ENCODE measurements at regions not wholly inside any gene's neighbourhood (a gene's known extent, or its start where the extent isn't known, plus 50 kb on each side); places are given as distances from the start of the nearest gene placed in this dataset.

- H3K4me3 ChIP-seq (ENCODE audit: low read depth, low read length), result no peak overlapping the region
- H3K36me3 ChIP-seq (ENCODE audit: control insufficient read depth in 2 of 2, insufficient read depth in 1 of 2, low read length in 2 of 2), result no peaks in the 10 kb centered on the region
- H3K4me1 ChIP-seq (ENCODE audit: control insufficient read depth, insufficient read depth, low read length), result peaks cover 20% of the 10 kb centered on the region
- H3K9me3 ChIP-seq (ENCODE audit: control insufficient read depth, insufficient read depth, low read depth, low read length), result no peaks in the 10 kb centered on the region
- ChIA-PET CTCF (interaction anchor here (0.6 to 0.8 kb wide), 2 partner anchors 408 to 435 kb away, joined by 3 to 4 read pairs; no protein-coding TSS in a partner anchor), POLR2A (interaction anchor here (0.6 kb wide), 1 partner anchor 172 kb away, joined by 4 read pairs; no protein-coding TSS in a partner anchor)
- peak overlapping the region; percentile 74 for H3K27ac ChIP-seq (ENCODE audit: extremely low read depth, low read depth, low read length)
- peak; percentile 92 for TF ChIP-seq PRDM4 (tag by site-specific recombination; IDR thresholded peaks at IDR 0.05)
- no peak for TF ChIP-seq ZNF341 (tag by site-specific recombination; IDR thresholded peaks at IDR 0.05; ENCODE audit: low read depth)
- TF ChIP-seq INSM2 (tag by site-specific recombination; IDR thresholded peaks at IDR 0.05), result peak; percentile 82
- TF ChIP-seq ZNF624 (tag by site-specific recombination; IDR thresholded peaks at IDR 0.05), result no peak
- 0 out of 2 replicates have a peak, but pooled peaks have one; percentile 14 for TF ChIP-seq KLF7 (tag by site-specific recombination; IDR thresholded peaks at IDR 0.05; ENCODE audit: borderline replicate concordance)
- TF ChIP-seq OVOL3 (tag by site-specific recombination; IDR thresholded peaks at IDR 0.05), result peak; percentile 91; the same call in 1 of the 2 replicates
- no peak for TF ChIP-seq ZNF221 (tag by site-specific recombination; IDR thresholded peaks at IDR 0.05; ENCODE audit: borderline replicate concordance)
- no peak for TF ChIP-seq MZF1 (tag by site-specific recombination; IDR thresholded peaks at IDR 0.05; ENCODE audit: borderline replicate concordance)
- no peak for TF ChIP-seq SETDB1 (IDR thresholded peaks at IDR 0.05; ENCODE audit: insufficient read length, low read length)
- TF ChIP-seq ZNF707 (tag by site-specific recombination; IDR thresholded peaks at IDR 0.05), result no peak
- TF ChIP-seq YY1 (tag by site-specific recombination; IDR thresholded peaks at IDR 0.05), result no peak
- peak; percentile 96 for TF ChIP-seq SCRT2 (tag by site-specific recombination; IDR thresholded peaks at IDR 0.05)
- TF ChIP-seq SCRT1 (tag by site-specific recombination; IDR thresholded peaks at IDR 0.05; ENCODE audit: borderline replicate concordance), result peak; percentile 95
- peak; percentile 78; the same call in 1 of the 2 replicates for TF ChIP-seq ZNF449 (tag by site-specific recombination; IDR thresholded peaks at IDR 0.05)
- TF ChIP-seq ZNF629 (tag by site-specific recombination; IDR thresholded peaks at IDR 0.05), result peak; percentile 68
- 0 out of 2 replicates have a peak, but pooled peaks have one; percentile 37 for TF ChIP-seq ZNF561 (tag by site-specific recombination; IDR thresholded peaks at IDR 0.05; ENCODE audit: borderline replicate concordance)
- TF ChIP-seq ZNF155 (tag by site-specific recombination; IDR thresholded peaks at IDR 0.05), result no peak
- peak; percentile 86 for TF ChIP-seq GLIS1 (tag by site-specific recombination; IDR thresholded peaks at IDR 0.05)
- peak; percentile 51; the same call in 1 of the 2 replicates for TF ChIP-seq ZFP69B (tag by site-specific recombination; IDR thresholded peaks at IDR 0.05)
- TF ChIP-seq ZNF426 (tag by site-specific recombination; IDR thresholded peaks at IDR 0.05), result no peak
- TF ChIP-seq YY2 (tag by site-specific recombination; IDR thresholded peaks at IDR 0.05), result no peak
- TF ChIP-seq HOXD13 (CRISPR knock-in tag; IDR thresholded peaks at IDR 0.05; ENCODE audit: borderline replicate concordance), result peak; percentile 57; the same call in 1 of the 2 replicates
- TF ChIP-seq ZSCAN23 (tag by site-specific recombination; IDR thresholded peaks at IDR 0.05), result peak; percentile 71; the same call in 1 of the 2 replicates
- peak; percentile 83 for TF ChIP-seq KLF8 (tag by site-specific recombination; IDR thresholded peaks at IDR 0.05)
- no peak for TF ChIP-seq ZNF529 (tag by site-specific recombination; IDR thresholded peaks at IDR 0.05; ENCODE audit: insufficient replicate concordance)
- TF ChIP-seq ZNF558 (tag by site-specific recombination; IDR thresholded peaks at IDR 0.05), result no peak
- 0 out of 2 replicates have a peak, but pooled peaks have one; percentile 37 for TF ChIP-seq ZNF394 (tag by site-specific recombination; IDR thresholded peaks at IDR 0.05; ENCODE audit: borderline replicate concordance)
- TF ChIP-seq GLIS2 (tag by site-specific recombination; IDR thresholded peaks at IDR 0.05), result peak; percentile 32; the same call in 1 of the 2 replicates
- TF ChIP-seq PRDM10 (tag by site-specific recombination; IDR thresholded peaks at IDR 0.05), result peak; percentile 70
- peak; percentile 97 for TF ChIP-seq ZNF843 (tag by site-specific recombination; IDR thresholded peaks at IDR 0.05)
- peak; percentile 76 for TF ChIP-seq ZEB2 (tag by site-specific recombination; IDR thresholded peaks at IDR 0.05)
These were observed 230.9 kb downstream of the NSUN3 start for GRCh38 chr3:94293793-94294195.

Data from HEK293 (cell line).